Astrocyte (in vitro differentiated cells and primary cell): ENCODE measurements at regions not wholly inside any gene's neighbourhood (a gene's known extent, or its start where the extent isn't known, plus 50 kb on each side); places are given as distances from the start of the nearest gene placed in this dataset.

Experiments
- DNase-seq: peaks from one replicate; pipeline ENCODE4 v3.0.0-alpha.2; 2010; ENCODE audit warnings: low read depth
- FAIRE-seq: peaks from 2 replicates; lab custom pipeline; 2011; peaks lifted over from hg19 to GRCh38; lab: Jason Lieb, UNC
- H2AFZ ChIP-seq: 2 replicates; pipeline ENCODE4 v1.6.0; 2012; ENCODE audit warnings: low read depth, low read length, inconsistent platforms
- H3K27ac ChIP-seq: 2 replicates; pipeline ENCODE4 v1.5.1; 2011; ENCODE audit warnings: low read depth, low read length, inconsistent platforms
- H3K27me3 ChIP-seq: 2 replicates; pipeline ENCODE4 v1.6.0; 2011; ENCODE audit warnings: low read length, inconsistent platforms; ENCODE audit not compliant: insufficient read depth
- H3K36me3 ChIP-seq: 2 replicates; pipeline ENCODE4 v1.5.1; 2011; ENCODE audit warnings: low read length, inconsistent platforms; ENCODE audit not compliant: insufficient read depth
- H3K4me1 ChIP-seq: 2 replicates; pipeline ENCODE4 v1.5.1; 2011; ENCODE audit warnings: low read length, inconsistent platforms; ENCODE audit not compliant: insufficient read depth
- H3K4me2 ChIP-seq: 2 replicates; pipeline ENCODE4 v1.6.0; 2012; ENCODE audit warnings: low read length, inconsistent platforms
- H3K4me3 ChIP-seq: 2 replicates; pipeline ENCODE4 v1.5.1; 2011; ENCODE audit warnings: low read depth, mild to moderate bottlenecking, low read length, inconsistent platforms; ENCODE audit not compliant: insufficient read depth
- H3K79me2 ChIP-seq: 2 replicates; pipeline ENCODE4 v1.6.0; 2012; ENCODE audit warnings: mild to moderate bottlenecking, low read length, inconsistent platforms; ENCODE audit not compliant: insufficient read depth
- H3K9ac ChIP-seq: 2 replicates; pipeline ENCODE4 v1.6.0; 2012; ENCODE audit warnings: mild to moderate bottlenecking, low read length, inconsistent platforms
- H3K9me3 ChIP-seq: 2 replicates; pipeline ENCODE4 v1.5.1; 2012; ENCODE audit warnings: low read depth, mild to moderate bottlenecking, low read length, inconsistent platforms; ENCODE audit not compliant: insufficient read depth
- H4K20me1 ChIP-seq: 2 replicates; pipeline ENCODE4 v1.6.0; 2012; ENCODE audit warnings: low read length, inconsistent platforms; ENCODE audit not compliant: insufficient read depth
- H3K27ac Mint-ChIP-seq: one replicate; pipeline ENCODE4 v1.8.0; 2021; ENCODE audit warnings: mild to moderate bottlenecking, mixed read lengths; ENCODE audit not compliant: unreplicated experiment
- H3K27me3 Mint-ChIP-seq: one replicate; pipeline ENCODE4 v1.8.0; 2021; ENCODE audit warnings: low read depth, mixed read lengths; ENCODE audit not compliant: unreplicated experiment
- H3K36me3 Mint-ChIP-seq: one replicate; pipeline ENCODE4 v1.8.0; 2021; ENCODE audit warnings: low read depth, mixed read lengths; ENCODE audit not compliant: unreplicated experiment
- H3K4me1 Mint-ChIP-seq: one replicate; pipeline ENCODE4 v1.8.0; 2021; ENCODE audit warnings: low read depth, mixed read lengths; ENCODE audit not compliant: unreplicated experiment
- H3K4me3 Mint-ChIP-seq: one replicate; pipeline ENCODE4 v1.8.0; 2021; ENCODE audit warnings: mild to moderate bottlenecking, moderate library complexity, mixed read lengths; ENCODE audit not compliant: unreplicated experiment
- H3K9me3 Mint-ChIP-seq: one replicate; pipeline ENCODE4 v1.8.0; 2021; ENCODE audit warnings: mild to moderate bottlenecking, mixed read lengths; ENCODE audit not compliant: unreplicated experiment
- EZH2 ChIP-seq: IDR thresholded peaks from 2 replicates; pipeline ENCODE4 v1.6.1; 2012; ENCODE audit warnings: mild to moderate bottlenecking, low read length, inconsistent platforms; ENCODE audit not compliant: insufficient read depth
- TF ChIP-seq, protein P1 (sequence below): IDR thresholded peaks from 2 replicates; pipeline ENCODE4 v1.5.1; 2011; ENCODE audit warnings: low read depth, mild to moderate bottlenecking, inconsistent platforms, low read length, moderate library complexity; ENCODE audit not compliant: insufficient read depth

DNA sequence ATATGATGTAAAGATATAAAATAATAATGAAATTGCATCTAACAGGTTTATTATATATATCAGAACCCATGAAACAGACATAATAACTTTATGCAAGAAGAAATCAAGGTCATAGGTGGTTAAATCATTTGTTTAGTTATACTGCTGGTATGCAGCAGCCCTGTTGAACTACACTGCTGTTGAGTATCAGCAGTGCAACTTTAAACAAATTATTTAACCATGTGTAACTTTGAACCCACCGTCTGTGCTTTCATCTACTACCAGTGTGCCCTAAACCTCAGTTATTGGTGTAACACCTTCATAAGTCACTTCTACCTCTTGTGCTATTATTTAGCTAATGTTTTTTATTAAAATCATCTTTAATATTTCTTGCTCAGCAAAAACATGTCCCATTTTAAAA lies 262.3 kb upstream of the CRY1 start:
- Mint-ChIP-seq H3K27ac (no peak overlapping the region), H3K4me1 (peaks cover 30% of the 10 kb centered on the region), H3K9me3 (peaks cover 5% of the 10 kb centered on the region), H3K4me3 (no peak overlapping the region), H3K36me3 (no peaks in the 10 kb centered on the region), H3K27me3 (peaks cover 4% of the 10 kb centered on the region)
- Histone ChIP-seq H3K9me3 (no peaks in the 10 kb centered on the region), H2AFZ (no peak overlapping the region), H3K27ac (no peak overlapping the region), H3K79me2 (no peaks in the 10 kb centered on the region), H3K4me2 (no peak overlapping the region), H3K36me3 (no peaks in the 10 kb centered on the region), H3K9ac (no peak overlapping the region), H3K4me3 (no peak overlapping the region), H4K20me1 (peaks cover 14% of the 10 kb centered on the region), H3K27me3 (no peaks in the 10 kb centered on the region), H3K4me1 (peaks cover 21% of the 10 kb centered on the region)
- no peak for TF ChIP-seq EZH2
- TF ChIP-seq, protein P1, sequence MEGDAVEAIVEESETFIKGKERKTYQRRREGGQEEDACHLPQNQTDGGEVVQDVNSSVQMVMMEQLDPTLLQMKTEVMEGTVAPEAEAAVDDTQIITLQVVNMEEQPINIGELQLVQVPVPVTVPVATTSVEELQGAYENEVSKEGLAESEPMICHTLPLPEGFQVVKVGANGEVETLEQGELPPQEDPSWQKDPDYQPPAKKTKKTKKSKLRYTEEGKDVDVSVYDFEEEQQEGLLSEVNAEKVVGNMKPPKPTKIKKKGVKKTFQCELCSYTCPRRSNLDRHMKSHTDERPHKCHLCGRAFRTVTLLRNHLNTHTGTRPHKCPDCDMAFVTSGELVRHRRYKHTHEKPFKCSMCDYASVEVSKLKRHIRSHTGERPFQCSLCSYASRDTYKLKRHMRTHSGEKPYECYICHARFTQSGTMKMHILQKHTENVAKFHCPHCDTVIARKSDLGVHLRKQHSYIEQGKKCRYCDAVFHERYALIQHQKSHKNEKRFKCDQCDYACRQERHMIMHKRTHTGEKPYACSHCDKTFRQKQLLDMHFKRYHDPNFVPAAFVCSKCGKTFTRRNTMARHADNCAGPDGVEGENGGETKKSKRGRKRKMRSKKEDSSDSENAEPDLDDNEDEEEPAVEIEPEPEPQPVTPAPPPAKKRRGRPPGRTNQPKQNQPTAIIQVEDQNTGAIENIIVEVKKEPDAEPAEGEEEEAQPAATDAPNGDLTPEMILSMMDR, result no peak
- DNase-seq (no peak), FAIRE-seq (no peak)

DNA sequence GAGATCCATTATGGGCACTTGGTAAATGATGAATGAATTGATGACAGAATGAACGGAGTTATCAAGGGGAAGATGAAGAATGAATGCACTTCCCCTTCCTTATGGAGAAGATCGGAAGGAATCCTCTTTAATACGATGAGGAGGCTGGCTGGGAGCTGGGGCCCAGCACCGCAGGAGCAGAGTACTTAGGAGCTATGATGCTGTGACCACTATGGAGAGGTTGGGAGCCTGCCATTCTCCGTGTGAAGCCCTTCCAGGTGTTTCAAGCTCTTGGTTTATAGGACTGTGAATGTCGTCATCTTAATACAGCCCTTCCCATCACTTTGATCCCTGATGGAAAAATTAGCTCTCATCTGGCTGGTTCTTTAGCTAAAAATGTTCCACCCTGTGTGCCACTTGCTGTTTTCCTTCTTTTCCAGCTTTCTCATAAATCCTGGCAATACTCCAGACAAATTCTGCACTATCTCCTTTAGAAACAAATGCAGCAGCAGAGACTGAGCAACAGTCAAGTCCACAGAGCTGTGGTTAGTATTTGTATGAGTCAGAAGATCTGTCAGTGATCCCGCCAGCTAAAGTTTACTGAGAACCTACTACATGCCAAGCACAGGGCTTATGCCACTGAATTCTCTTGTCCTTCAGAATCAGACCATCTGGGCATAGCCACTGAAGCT lies 263.1 kb upstream of the CRY1 start:
- Mint-ChIP-seq H3K4me3 (no peak overlapping the region), H3K27me3 (peaks cover 4% of the 10 kb centered on the region), H3K27ac (no peak overlapping the region), H3K4me1 (peaks cover 30% of the 10 kb centered on the region), H3K9me3 (peaks cover 5% of the 10 kb centered on the region), H3K36me3 (no peaks in the 10 kb centered on the region)
- no peak overlapping the region for H3K27ac ChIP-seq
- H3K79me2 ChIP-seq, result no peaks in the 10 kb centered on the region
- peak overlapping the region; percentile 31 for H3K4me2 ChIP-seq
- DNase-seq, result peak; percentile 89
- no peak overlapping the region for H2AFZ ChIP-seq
- no peak overlapping the region for H3K9ac ChIP-seq
- H3K9me3 ChIP-seq, result no peaks in the 10 kb centered on the region
- FAIRE-seq, result peak; percentile 80
- TF ChIP-seq, protein P1, result no peak
- TF ChIP-seq EZH2, result no peak
- peaks cover 21% of the 10 kb centered on the region for H3K4me1 ChIP-seq
- no peaks in the 10 kb centered on the region for H3K36me3 ChIP-seq
- peaks cover 14% of the 10 kb centered on the region for H4K20me1 ChIP-seq
- H3K27me3 ChIP-seq, result no peaks in the 10 kb centered on the region
- H3K4me3 ChIP-seq, result no peak overlapping the region

DNA sequence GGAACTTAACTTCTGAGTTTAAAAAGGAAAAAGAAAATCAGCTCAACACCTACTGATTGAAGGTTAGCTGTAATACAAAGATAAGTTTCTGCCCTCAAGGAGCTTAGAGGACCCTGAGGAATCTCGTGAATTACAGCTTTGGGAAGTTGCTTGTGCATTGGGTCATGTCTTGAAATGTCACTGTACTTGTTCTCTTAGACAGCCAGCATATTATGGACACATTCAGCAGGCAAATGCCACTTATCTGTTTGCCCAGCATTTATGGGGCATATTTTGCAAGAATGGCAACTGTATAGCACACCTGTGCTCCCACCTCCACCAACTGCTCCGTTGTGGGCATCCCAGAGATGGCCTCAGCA lies 263.6 kb upstream of the CRY1 start:
- Histone ChIP-seq H3K36me3 (no peaks in the 10 kb centered on the region), H3K27me3 (no peaks in the 10 kb centered on the region)

More for the DNA sequence above, 263.6 kb upstream of the CRY1 start:
- Histone ChIP-seq H3K4me2 (peak overlapping the region; percentile 31), H3K4me1 (peaks cover 21% of the 10 kb centered on the region), H3K9me3 (no peaks in the 10 kb centered on the region), H3K9ac (no peak overlapping the region), H3K79me2 (no peaks in the 10 kb centered on the region), H3K4me3 (no peak overlapping the region), H4K20me1 (peaks cover 14% of the 10 kb centered on the region), H2AFZ (no peak overlapping the region), H3K27ac (no peak overlapping the region)
- Mint-ChIP-seq H3K4me1 (peaks cover 30% of the 10 kb centered on the region), H3K4me3 (no peak overlapping the region), H3K27me3 (peaks cover 4% of the 10 kb centered on the region), H3K9me3 (peaks cover 5% of the 10 kb centered on the region), H3K36me3 (no peaks in the 10 kb centered on the region), H3K27ac (no peak overlapping the region)
- TF ChIP-seq, protein P1, result no peak
- TF ChIP-seq EZH2, result no peak
- DNase-seq (no peak), FAIRE-seq (peak; percentile 9)
